GM23248 (cell line): ENCODE measurements at regions not wholly inside any gene's neighbourhood (a gene's known extent, or its start where the extent isn't known, plus 50 kb on each side); places are given as distances from the start of the nearest gene placed in this dataset.

Experiments used
- EZH2 ChIP-seq: fragments of 200-600 bp; sonication (generic); IDR thresholded peaks from 2 replicates; pipeline ENCODE4 v1.6.1; 2018; ENCODE audit warnings: antibody characterized with exemption, mild to moderate bottlenecking; ENCODE audit not compliant: insufficient read depth, poor library complexity, severe bottlenecking
- EZH2phosphoT487 ChIP-seq: fragments of 200-600 bp; sonication (generic); IDR thresholded peaks from 2 replicates; pipeline ENCODE4 v1.6.1; 2018; ENCODE audit warnings: antibody characterized with exemption, moderate library complexity, mild to moderate bottlenecking, low read depth; ENCODE audit not compliant: insufficient read depth

DNA sequence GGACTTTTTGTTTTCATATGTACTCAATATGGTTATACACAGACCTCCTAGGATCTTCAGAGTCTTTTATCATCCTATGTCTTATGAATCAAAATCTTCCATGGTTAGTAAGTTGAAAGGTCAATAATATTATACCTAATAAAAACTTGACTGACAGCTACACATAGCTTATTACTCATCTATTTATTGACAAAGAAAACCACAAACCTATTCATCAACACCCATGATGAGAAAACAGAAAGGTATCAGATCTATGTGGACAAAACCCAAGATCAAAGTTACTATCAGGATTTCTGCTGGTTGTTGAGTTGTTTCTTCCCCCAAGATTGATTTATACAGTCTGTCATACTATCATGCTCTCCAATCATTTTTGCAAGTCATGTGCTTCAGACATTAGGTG is 460.1 kb upstream of the MANEA start:
- TF ChIP-seq EZH2phosphoT487 (no peak), EZH2 (no peak)
